Esophagus squamous epithelium (tissue), 5 donors: ENCODE measurements at regions not wholly inside any gene's neighbourhood (a gene's known extent, or its start where the extent isn't known, plus 50 kb on each side); places are given as distances from the start of the nearest gene placed in this dataset.

Source experiments
- DNase-seq: peaks from one replicate; lab custom pipeline; 2025; lab: John Stamatoyannopoulos, UW
- H3K27ac ChIP-seq, 4 donors: fragments of 200-600 bp; sonication (generic); one replicate each; pipeline ENCODE4 v1.5.1; 2016 to 2019; ENCODE audit warnings: mild to moderate bottlenecking in 1 of 4
- H3K27me3 ChIP-seq, 4 donors: fragments of 200-600 bp; sonication (generic); 1 replicate in 3 of 4; 2 replicates in 1 of 4; pipeline versions ENCODE4 v1.5.1 to v1.6.0; 2017 to 2021; ENCODE audit warnings: antibody characterized with exemption in 1 of 4
- H3K36me3 ChIP-seq, 3 donors: fragments of 200-600 bp; sonication (generic); one replicate each; pipeline ENCODE4 v1.5.1; 2016 to 2019
- H3K4me1 ChIP-seq, 3 donors: fragments of 200-600 bp; sonication (generic); one replicate each; pipeline ENCODE4 v1.5.1; 2017 to 2019
- H3K4me3 ChIP-seq, 4 donors: fragments of 200-600 bp; sonication (generic); 1 replicate in 3 of 4; 2 replicates in 1 of 4; pipeline ENCODE4 v1.5.1; 2016 to 2019; ENCODE audit warnings: mild to moderate bottlenecking in 2 of 4, moderate library complexity in 1 of 4
- H3K9me3 ChIP-seq, 3 donors: fragments of 200-600 bp; sonication (generic); one replicate each; pipeline ENCODE4 v1.5.1; 2016 to 2019
- CTCF ChIP-seq, 6 experiments: fragments of 450-650 bp in 4 of 6; fragments of 200-600 bp in 2 of 6; sonication (generic) in 2 of 6; IDR thresholded peaks; one replicate each; pipeline ENCODE4 v1.5.1; 2016 to 2019; ENCODE audit warnings: antibody characterized with exemption in 6 of 6, mild to moderate bottlenecking in 4 of 6, moderate library complexity in 4 of 6
- POLR2A ChIP-seq, 4 donors: fragments of 450-650 bp; IDR thresholded peaks; one replicate each; pipeline ENCODE4 v1.6.1; 2017; ENCODE audit warnings: antibody characterized with exemption in 4 of 4, mild to moderate bottlenecking in 4 of 4, moderate library complexity in 3 of 4
- WGBS, 2 donors: methylation state at CpG; one replicate each; pipeline ENCODE4 v1.1.5; 2018; 5-methylcytosine and 5-hydroxymethylcytosine counted together
- intact Hi-C: fragments of 100-400 bp; cut with DNase I; formaldehyde crosslinking; loops from one replicate; pipeline ENCODE4 v1.15.0; 2022
- donor health status: DM: yes; HTN: yes; CAD: no.

- no peaks in the 10 kb centered on the region for H3K27me3 ChIP-seq
- DNase-seq = no peak
- no peaks in the 10 kb centered on the region for H3K4me1 ChIP-seq
- no peak overlapping the region for H3K27ac ChIP-seq
- intact Hi-C loops = no loop called here
- no peaks in the 10 kb centered on the region for H3K36me3 ChIP-seq
- TF ChIP-seq POLR2A (IDR thresholded peaks at IDR 0.05) (no peak), CTCF (IDR thresholded peaks at IDR 0.05) (no peak)
- H3K9me3 ChIP-seq = no peaks in the 10 kb centered on the region
- no peak overlapping the region for H3K4me3 ChIP-seq
Observed at GRCh38 chr5:103894882-103895281, 332.3 kb upstream of the NUDT12 start.

GRCh38 chr5:103891151-103891550 is 328.6 kb upstream of the NUDT12 start:
- H3K4me1 ChIP-seq = no peaks in the 10 kb centered on the region
- no peak overlapping the region for H3K27ac ChIP-seq
- no peak for DNase-seq
- no peaks in the 10 kb centered on the region for H3K36me3 ChIP-seq
- TF ChIP-seq POLR2A (IDR thresholded peaks at IDR 0.05) (no peak), CTCF (IDR thresholded peaks at IDR 0.05) (no peak)
- H3K9me3 ChIP-seq = no peaks in the 10 kb centered on the region
- intact Hi-C loops = no loop called here
- WGBS, 2 donors = 38 to 47% methylated on average over 2 of the region's 2 CpGs
- H3K27me3 ChIP-seq = no peaks in the 10 kb centered on the region
- H3K4me3 ChIP-seq = no peak overlapping the region

- no peaks in the 10 kb centered on the region for H3K27me3 ChIP-seq
- H3K4me1 ChIP-seq = no peaks in the 10 kb centered on the region
- H3K36me3 ChIP-seq = no peaks in the 10 kb centered on the region
- no peaks in the 10 kb centered on the region for H3K9me3 ChIP-seq
- H3K27ac ChIP-seq = no peak overlapping the region
- intact Hi-C loops = no loop called here
- WGBS, 2 donors = 48 to 54% methylated on average over 1 of the region's 1 CpG
- no peak for TF ChIP-seq CTCF (IDR thresholded peaks at IDR 0.05)
- TF ChIP-seq POLR2A (IDR thresholded peaks at IDR 0.05) = no peak
- H3K4me3 ChIP-seq = no peak overlapping the region
- DNase-seq = no peak
Observed at GRCh38 chr5:103890313-103890712, 327.7 kb upstream of the NUDT12 start.

- H3K9me3 ChIP-seq = no peaks in the 10 kb centered on the region
- 62 to 63% methylated on average over 2 of the region's 2 CpGs for WGBS, 2 donors
- no peak for DNase-seq
- H3K27ac ChIP-seq = no peak overlapping the region
- H3K4me1 ChIP-seq = no peaks in the 10 kb centered on the region
- intact Hi-C loops = no loop called here
- H3K27me3 ChIP-seq = no peaks in the 10 kb centered on the region
- no peak overlapping the region for H3K4me3 ChIP-seq
- no peak for TF ChIP-seq POLR2A (IDR thresholded peaks at IDR 0.05)
- TF ChIP-seq CTCF (IDR thresholded peaks at IDR 0.05) = no peak
- no peaks in the 10 kb centered on the region for H3K36me3 ChIP-seq
Observed at GRCh38 chr5:103889500-103890209, 327.1 kb upstream of the NUDT12 start.

- WGBS, 2 donors = 70 to 74% methylated on average over 3 of the region's 3 CpGs
- H3K4me3 ChIP-seq = no peak overlapping the region
- no peak for DNase-seq
- no peaks in the 10 kb centered on the region for H3K9me3 ChIP-seq
- no peaks in the 10 kb centered on the region for H3K27me3 ChIP-seq
- TF ChIP-seq POLR2A (IDR thresholded peaks at IDR 0.05) = no peak
- no peak for TF ChIP-seq CTCF (IDR thresholded peaks at IDR 0.05)
- intact Hi-C loops = no loop called here
- no peaks in the 10 kb centered on the region for H3K36me3 ChIP-seq
- H3K27ac ChIP-seq = no peak overlapping the region
- no peaks in the 10 kb centered on the region for H3K4me1 ChIP-seq
Observed at GRCh38 chr5:103886826-103887225, 324.2 kb upstream of the NUDT12 start.
